KOPT-K1 (cell line): ENCODE measurements at regions not wholly inside any gene's neighbourhood (a gene's known extent, or its start where the extent isn't known, plus 50 kb on each side); places are given as distances from the start of the nearest gene placed in this dataset.

Experiments
- H3K27ac ChIP-seq: fragments of 200-600 bp; sonication (generic); 2 replicates; pipeline ENCODE4 v1.5.1; 2016; ENCODE audit warnings: antibody characterized with exemption, mild to moderate bottlenecking, low read depth, low read length; ENCODE audit not compliant: poor library complexity, severe bottlenecking
- H3K36me3 ChIP-seq: fragments of 200-600 bp; sonication (generic); 2 replicates; pipeline ENCODE4 v1.5.1; 2017; ENCODE audit warnings: antibody characterized with exemption, mild to moderate bottlenecking, low read length, moderate library complexity; ENCODE audit not compliant: insufficient read depth
- H3K9me3 ChIP-seq: fragments of 200-600 bp; sonication (generic); 2 replicates; pipeline ENCODE4 v1.5.1; 2017; ENCODE audit warnings: antibody characterized with exemption, low read length, mild to moderate bottlenecking; ENCODE audit not compliant: insufficient read depth, poor library complexity, severe bottlenecking

GRCh38 chr13:40186626-40187323 is 479.7 kb downstream of the FOXO1 start:
- H3K27ac ChIP-seq, result no peak overlapping the region

DNA sequence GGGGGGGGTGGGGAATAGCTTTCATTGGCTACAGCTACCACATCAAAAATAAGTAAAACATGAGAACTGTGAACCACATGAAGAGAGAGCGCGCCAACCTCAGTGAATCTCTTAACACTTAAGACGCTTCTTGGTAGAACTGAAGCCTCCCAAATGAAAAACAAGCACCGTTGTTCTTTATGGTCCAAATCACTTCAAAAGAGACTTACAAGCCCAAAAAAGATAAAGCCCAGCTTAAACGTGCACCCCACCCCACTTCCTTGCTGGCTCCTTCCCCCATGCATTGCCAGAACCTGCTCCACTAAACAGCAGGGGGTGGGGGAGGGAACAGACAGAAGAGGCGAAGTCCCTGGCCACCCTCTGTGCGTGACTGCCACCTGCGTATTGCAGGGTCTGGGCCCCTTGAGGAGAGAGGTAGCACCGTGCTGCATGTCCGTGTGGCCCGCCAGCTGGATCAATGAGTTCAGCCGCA is 479.1 kb downstream of the FOXO1 start:
- Histone ChIP-seq H3K27ac (no peak overlapping the region), H3K9me3 (no peaks in the 10 kb centered on the region), H3K36me3 (no peaks in the 10 kb centered on the region)

More at GRCh38 chr13:40186626-40187323, 479.7 kb downstream of the FOXO1 start:
- Histone ChIP-seq H3K9me3 (no peaks in the 10 kb centered on the region), H3K36me3 (no peaks in the 10 kb centered on the region)

- H3K27ac ChIP-seq, result no peak overlapping the region
- no peaks in the 10 kb centered on the region for H3K36me3 ChIP-seq
- H3K9me3 ChIP-seq, result no peaks in the 10 kb centered on the region
Measured at GRCh38 chr13:40187841-40188591, 478.4 kb downstream of the FOXO1 start.

DNA sequence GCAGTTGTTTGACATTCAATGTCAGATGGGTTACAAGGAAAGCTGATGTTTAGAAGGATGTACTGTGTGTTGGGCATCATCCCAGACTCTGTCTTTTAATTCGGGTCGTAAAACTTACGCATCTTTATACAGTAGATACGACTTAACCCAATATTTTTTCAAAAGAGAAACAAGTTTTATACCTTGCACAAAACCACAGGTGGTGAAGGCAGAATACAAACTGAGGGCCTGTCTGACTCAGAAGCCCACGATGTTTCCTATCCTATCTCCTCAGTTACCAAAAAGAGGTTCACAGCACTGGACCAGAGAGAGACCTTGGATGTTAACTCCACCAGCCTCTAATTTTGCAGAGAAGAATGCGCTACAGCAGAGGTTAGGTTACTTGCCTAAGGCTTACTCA is 477.0 kb downstream of the FOXO1 start:
- no peak overlapping the region for H3K27ac ChIP-seq

DNA sequence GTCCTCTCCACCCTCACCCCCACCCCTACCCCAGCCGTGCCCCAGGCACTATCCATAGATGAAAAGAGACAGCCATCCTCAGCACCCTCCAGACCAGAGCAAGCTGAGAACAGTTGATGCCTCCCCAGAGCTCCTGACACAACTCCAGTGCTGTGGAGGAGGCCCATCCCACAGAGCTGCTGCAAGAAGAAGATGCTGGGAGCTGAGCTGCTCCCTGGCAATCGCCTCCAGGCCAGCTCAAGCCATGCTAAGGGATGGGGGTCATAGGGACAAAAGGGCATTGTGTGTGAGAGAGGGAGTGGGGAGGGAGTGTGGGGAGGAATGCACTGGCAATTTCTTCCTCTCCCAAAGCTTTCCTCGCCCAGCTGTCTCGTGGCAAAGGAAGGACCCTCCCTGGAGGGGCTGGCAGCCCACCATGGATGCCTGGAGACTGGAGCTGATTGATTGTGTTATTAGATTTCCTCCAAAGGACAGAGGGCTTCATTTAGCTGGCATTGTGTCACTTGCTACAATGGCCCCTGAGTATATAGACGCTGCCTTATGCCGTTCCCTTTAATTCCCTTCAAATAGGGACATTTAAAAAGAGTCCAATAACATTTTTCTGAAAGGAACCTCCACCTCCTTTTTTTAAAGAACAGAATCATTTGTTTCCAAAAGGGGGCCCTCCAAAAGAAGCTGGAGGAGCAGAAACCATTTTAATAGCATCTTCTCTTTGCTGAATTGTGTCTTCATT is 476.4 kb downstream of the FOXO1 start:
- H3K27ac ChIP-seq, result no peak overlapping the region
- no peaks in the 10 kb centered on the region for H3K36me3 ChIP-seq
- no peaks in the 10 kb centered on the region for H3K9me3 ChIP-seq

More for the DNA sequence above, 477.0 kb downstream of the FOXO1 start:
- Histone ChIP-seq H3K36me3 (no peaks in the 10 kb centered on the region), H3K9me3 (no peaks in the 10 kb centered on the region)

DNA sequence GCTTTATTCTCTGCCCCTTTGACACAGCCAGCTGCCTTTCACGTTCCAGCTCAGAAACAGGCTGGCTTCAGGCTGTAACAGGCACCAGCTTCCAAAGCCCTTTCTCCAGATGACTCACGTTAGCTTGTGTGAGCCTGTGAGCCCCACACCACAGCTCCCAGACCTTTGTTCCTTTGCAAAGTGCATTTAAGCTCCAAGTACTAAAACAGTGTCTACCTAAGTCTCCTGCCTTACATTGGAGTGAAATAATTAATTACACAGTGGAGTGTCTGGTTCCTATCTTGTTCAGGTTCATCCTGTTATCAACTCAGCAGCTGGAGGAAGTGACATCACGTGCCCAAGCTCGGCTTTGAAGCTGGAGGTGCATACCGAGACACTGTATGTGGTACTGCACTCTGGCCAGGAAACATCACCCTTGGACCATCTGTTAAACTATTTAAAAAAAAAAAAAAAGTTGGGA is 475.8 kb downstream of the FOXO1 start:
- no peak overlapping the region for H3K27ac ChIP-seq
- H3K9me3 ChIP-seq, result no peaks in the 10 kb centered on the region
- no peaks in the 10 kb centered on the region for H3K36me3 ChIP-seq

- Histone ChIP-seq H3K9me3 (no peaks in the 10 kb centered on the region), H3K27ac (no peak overlapping the region), H3K36me3 (no peaks in the 10 kb centered on the region)
Measured at GRCh38 chr13:40191186-40191980, 475.1 kb downstream of the FOXO1 start.

DNA sequence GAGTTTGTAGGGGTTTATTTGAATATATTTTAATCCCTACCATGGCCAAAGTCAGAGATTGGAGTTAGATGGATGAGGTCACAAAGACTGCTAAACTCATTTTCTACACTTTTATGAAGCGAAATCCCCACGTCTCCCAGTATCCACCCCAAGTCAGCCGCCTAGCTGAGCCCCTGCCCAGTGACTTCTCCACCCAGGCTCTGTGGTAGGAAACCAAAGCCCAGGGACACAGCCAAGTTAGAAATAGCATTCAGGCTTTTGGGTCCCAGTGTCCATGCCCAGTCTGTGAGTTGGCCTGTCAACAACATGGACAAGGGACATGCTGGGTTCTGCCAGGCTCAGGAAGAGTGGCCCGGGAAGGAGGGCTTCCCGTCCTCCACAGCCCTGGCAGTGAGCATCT is 474.0 kb downstream of the FOXO1 start:
- Histone ChIP-seq H3K27ac (no peak overlapping the region), H3K9me3 (no peaks in the 10 kb centered on the region), H3K36me3 (no peaks in the 10 kb centered on the region)

DNA sequence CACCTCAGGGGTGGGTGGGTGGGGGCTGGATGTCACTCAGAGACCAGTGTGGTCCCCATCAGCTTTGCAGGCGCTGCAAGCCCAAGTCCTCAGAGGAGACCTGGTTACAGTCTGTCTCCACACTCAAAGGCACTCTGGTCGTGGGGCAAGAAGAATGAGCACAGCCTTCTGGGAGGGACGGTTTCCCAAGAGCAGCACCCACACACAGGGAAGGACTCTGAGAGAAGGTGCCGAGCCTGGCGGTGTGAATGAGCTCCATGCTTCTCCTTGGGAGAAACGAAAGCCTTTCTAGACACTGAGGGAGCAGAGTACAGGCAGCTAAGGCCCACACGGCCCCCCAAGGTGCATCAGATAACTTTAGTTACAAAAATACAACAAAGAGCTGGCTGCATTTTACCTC is 473.6 kb downstream of the FOXO1 start:
- Histone ChIP-seq H3K27ac (no peak overlapping the region), H3K9me3 (no peaks in the 10 kb centered on the region), H3K36me3 (no peaks in the 10 kb centered on the region)

GRCh38 chr13:40193286-40194223 is 472.9 kb downstream of the FOXO1 start:
- Histone ChIP-seq H3K9me3 (no peaks in the 10 kb centered on the region), H3K27ac (no peak overlapping the region), H3K36me3 (no peaks in the 10 kb centered on the region)

- Histone ChIP-seq H3K36me3 (no peaks in the 10 kb centered on the region), H3K27ac (no peak overlapping the region), H3K9me3 (no peaks in the 10 kb centered on the region)
Measured at GRCh38 chr13:40194224-40194806, 472.1 kb downstream of the FOXO1 start.

DNA sequence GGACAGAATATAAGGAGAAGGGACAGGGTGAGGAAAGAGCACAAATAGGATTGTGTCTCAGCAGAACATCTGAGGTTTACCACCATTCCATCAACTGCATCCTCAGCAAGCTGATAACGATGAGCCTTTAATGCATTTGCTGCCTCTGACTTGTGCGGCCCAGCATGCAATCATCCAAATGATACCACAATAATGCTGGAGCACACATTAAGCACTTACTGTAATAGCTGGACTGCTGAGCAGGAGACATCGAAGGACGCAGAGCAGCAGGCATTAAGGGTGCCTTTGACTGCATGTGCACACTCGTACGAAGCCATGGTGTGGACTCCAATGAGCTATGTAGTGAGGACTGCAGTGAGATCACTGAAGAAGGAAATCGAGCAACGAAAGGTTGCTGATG is 469.4 kb downstream of the FOXO1 start:
- Histone ChIP-seq H3K27ac (no peak overlapping the region), H3K36me3 (no peaks in the 10 kb centered on the region), H3K9me3 (no peaks in the 10 kb centered on the region)

DNA sequence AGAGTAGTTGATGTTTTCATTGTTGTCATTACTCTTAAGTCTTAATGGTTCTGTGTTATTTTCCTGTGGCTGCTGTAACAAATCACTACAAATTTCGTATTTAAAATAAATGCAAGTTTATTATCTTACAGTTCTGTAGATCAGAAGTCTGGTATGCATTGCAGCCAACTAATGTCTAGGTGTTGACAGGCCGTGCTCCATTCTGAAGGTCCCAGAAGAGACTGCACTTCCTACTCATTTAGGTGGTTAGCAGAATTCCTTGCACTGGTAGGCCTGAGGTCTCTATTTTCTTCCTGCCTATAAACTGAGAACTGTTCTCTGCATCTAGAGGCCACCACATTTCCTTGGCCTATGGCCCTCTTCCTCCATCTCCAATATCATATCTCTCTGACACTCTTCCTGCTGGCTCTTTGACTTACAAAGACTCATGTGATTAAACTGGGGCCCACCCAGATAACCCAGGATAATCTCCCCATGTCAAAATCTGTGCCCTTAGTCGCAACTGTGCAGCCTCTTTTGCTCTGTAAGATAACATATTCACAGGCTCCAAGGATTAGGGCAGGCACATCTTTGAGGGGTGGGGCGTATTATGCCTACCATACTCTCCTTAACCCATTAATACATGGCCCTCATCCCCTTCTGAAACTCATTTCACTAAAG is 468.4 kb downstream of the FOXO1 start:
- no peaks in the 10 kb centered on the region for H3K36me3 ChIP-seq
- no peaks in the 10 kb centered on the region for H3K9me3 ChIP-seq
- H3K27ac ChIP-seq, result no peak overlapping the region
